Middle frontal gyrus (tissue), 1 donor: ENCODE measurements at regions not wholly inside any gene's neighbourhood (a gene's known extent, or its start where the extent isn't known, plus 50 kb on each side); places are given as distances from the start of the nearest gene placed in this dataset.
"Not testable (repeated sequence)": the region's sequence is repeated elsewhere in the genome, so short reads cannot be mapped to it uniquely, and the experiment has no call there.

Source experiments
- DNase-seq: peaks from one replicate; pipeline ENCODE4 v3.0.0-alpha.2; 2015; ENCODE audit warnings: low spot score; ENCODE audit errors: extremely low spot score

DNA sequence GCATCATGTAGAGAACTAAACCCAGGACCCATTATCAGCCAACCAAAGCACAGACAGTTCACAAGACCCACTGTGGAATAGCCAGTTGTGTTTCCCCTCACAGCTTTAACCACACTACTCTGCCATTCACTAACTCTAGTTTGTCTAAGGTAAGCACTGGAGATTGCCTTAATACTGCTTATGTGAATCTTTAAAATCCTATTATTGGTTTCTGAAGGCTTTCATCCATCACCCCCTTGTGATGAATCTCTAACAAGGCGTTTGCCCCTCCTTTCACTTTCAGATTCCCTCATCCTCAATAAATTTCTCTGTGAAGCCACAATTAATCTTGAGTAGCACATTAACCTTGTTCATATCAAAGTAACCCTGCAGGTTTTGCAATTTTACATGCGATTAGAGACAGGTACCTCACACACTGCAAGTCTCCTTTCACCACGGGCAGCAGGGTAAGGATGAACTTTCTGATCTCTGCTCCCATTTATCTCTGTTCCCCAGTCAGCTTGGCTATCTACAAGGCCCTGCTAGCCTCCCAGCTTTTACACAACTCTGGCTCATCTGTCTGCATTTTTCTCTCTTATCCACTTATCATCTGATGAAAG lies 785.6 kb downstream of the REEP3 start:
- DNase-seq, result no peak

DNA sequence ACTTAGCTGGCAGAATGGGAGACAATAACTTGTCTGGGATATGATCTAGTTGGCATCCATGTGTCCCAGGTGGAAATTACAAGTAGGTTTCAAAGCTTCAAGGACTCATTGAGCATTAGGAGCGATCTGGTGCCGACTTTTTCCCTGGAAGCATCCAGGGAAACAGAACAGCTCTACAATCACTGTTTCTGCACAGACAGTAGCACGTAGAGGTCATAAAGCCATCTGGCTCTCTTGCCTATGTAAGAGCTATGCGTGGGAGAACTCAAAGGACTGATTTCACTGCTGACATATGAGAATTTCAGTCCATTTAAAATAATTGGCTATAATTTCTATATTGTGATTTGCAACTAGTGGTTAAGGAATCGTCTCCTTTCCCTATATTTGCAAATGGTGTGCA lies 791.7 kb downstream of the REEP3 start:
- DNase-seq, result no peak

DNA sequence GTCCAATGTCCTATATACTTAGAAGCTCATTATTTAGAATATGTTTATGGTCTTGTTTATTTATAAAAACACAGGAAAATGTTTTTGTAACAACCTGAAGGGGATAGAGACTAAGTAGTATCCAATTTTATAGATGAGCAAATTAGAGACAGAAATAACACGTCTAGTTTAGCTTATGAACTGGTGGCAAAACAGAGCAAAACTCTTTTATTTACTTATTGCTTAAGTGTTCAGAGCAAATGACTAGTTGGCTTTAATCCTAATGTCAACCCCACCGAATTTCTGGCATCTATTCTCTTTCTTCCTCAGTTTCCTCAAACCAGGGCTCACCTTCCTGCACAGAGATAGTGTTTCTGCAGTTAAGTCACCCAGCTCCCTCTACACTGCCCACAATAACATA lies 792.8 kb downstream of the REEP3 start:
- no peak for DNase-seq

- no peak for DNase-seq
Measured at GRCh38 chr10:64316416-64316815, 795.2 kb downstream of the REEP3 start.

DNA sequence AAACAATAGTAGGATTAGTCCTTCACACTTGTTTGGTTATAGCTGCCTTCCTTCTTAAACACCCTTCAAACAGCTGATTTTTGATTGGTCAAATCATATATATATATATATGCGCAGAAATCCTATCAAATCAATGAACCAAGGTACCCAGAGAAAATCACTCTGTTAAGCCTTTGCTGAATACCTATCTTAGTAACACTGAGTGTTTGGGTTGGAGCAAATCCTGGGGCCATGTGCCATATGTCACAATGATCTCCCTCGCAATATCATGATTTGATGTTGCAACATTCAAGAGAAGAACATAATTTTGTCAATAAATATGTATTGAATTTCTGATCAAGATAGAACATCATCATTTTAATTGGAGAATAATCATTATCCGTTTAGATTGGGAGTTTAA lies 795.6 kb downstream of the REEP3 start:
- no peak for DNase-seq

- DNase-seq, result no peak
Measured at GRCh38 chr10:64320448-64320847, 799.2 kb downstream of the REEP3 start.

GRCh38 chr10:64329510-64329909 lies 808.3 kb downstream of the REEP3 start:
- no peak for DNase-seq

- no peak for DNase-seq
Measured at GRCh38 chr10:64332551-64332950, 811.4 kb downstream of the REEP3 start.

DNA sequence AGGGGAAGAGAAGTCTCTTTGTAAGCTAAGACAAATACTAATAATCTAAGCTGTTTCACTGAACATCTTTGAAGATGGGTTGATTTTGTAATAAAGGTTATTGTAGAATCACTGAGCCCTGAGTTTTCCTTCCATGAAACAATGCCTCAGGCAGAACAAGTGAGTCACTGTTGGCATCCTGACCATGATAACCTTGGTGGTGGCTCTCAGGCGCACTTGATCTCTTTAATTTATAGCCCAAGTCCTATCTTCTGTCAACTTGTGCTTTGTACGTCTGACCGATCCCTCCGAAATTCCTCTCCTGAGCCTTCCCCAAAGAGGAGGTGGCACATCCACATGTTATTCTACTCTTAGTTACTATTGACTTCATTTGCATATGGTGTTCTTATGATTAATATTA lies 812.9 kb downstream of the REEP3 start:
- DNase-seq, result no peak

- DNase-seq, result no peak
Measured at GRCh38 chr10:64344211-64344610, 823.0 kb downstream of the REEP3 start.

GRCh38 chr10:64345856-64346255 lies 824.7 kb downstream of the REEP3 start:
- DNase-seq, result no peak

- DNase-seq, result no peak
Measured at GRCh38 chr10:64346389-64346788, 825.2 kb downstream of the REEP3 start.

DNA sequence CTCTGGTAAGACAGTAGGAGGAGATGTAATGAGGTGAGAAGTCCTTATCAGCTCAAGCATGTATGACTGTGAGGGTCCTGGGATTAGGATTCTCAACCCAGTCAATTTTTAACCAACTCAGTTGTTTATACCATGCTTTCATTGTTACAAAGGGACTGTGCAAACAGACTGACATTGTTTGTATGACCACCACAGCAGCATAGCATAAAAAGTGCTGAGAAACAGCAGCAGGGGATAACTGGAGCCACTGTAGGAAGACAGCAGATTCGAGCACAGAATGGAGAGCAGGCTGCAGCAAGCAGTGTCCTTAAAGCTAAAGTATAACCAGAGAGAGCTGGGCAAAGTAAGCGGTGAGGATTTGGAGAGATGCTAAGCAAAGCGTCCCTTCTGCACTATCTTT lies 829.5 kb downstream of the REEP3 start:
- no peak for DNase-seq

DNA sequence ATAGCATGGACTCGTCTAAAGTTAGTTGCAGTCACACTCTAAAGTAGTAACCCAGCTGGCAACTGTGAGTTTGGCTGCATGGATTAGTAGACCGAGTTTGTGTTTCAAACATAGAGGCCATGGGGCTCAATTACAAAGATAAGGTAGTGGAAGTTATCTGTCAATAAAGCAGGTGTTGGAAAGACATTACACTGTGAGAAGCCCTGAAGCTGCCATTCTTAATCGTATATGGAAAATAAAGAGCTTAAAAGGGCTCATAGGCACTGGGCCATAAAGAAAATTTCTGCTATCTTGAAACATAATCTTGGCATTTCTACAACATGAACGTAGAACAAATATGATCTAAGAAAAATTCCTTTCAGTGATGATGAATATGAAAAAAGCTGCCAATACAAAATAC lies 837.7 kb downstream of the REEP3 start:
- DNase-seq, result no peak

- not testable (repeated sequence) for DNase-seq
Measured at GRCh38 chr10:64360240-64360639, 839.0 kb downstream of the REEP3 start.

DNA sequence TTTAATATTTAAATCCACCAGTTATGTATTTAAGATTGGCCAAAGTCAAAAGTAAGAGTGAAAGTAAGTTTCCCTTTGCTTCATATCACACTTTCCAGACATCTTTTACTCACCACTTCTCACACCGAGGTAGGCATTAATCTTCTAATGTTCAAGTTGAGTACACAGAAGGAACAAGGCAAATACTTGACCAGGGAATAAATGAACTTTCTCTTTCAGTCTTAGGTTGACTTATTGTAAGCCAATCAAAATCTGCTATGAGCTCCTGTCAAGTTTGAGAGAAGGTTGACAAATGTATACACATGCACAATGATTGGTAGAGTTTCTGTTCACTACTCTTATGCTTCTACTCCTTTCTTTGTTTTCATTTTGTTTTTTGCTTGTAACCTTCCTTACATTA lies 842.5 kb downstream of the REEP3 start:
- no peak for DNase-seq

- no peak for DNase-seq
Measured at GRCh38 chr10:64365663-64366062, 844.5 kb downstream of the REEP3 start.

GRCh38 chr10:64368298-64368697 lies 847.1 kb downstream of the REEP3 start:
- no peak for DNase-seq

DNA sequence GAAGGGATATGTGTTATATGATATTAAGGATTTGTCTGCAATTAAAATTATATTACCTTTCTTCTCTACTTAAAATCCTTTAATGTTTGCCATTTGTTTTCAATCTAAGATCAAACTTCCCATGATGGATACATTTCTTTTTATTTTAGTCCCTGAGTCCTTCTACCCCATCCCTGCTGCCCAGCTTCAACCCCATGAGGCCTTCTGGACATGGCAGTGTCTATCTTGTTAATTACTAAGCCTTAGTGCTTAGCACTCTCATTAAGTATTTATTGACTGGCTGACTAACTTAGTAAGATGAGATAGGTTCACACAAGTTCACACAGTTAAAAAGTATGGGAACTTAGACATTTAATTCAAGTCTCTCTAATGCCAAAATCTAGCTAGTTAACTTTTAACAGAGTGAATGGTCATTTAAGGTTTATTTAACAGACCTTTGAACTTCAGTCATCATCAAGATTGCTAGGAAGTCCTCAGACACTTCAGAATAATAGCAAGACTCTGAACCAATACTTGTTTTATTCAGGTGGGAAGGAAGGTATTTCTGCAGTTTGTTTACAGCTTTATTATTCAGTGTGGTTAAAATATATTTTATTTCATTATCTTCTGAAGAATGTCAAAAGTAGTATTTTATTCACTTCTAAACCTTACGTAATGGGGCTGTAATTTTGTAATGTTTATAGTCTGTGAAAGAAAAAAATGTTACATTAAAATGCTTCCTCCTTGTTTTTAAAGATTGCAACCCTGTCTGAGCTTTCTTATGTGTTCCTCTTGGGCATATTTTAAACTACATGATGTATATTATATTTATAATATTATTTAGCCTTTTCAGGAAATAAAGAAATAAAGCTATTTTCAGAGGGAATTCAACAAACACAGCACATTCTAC lies 848.9 kb downstream of the REEP3 start:
- DNase-seq, result no peak

DNA sequence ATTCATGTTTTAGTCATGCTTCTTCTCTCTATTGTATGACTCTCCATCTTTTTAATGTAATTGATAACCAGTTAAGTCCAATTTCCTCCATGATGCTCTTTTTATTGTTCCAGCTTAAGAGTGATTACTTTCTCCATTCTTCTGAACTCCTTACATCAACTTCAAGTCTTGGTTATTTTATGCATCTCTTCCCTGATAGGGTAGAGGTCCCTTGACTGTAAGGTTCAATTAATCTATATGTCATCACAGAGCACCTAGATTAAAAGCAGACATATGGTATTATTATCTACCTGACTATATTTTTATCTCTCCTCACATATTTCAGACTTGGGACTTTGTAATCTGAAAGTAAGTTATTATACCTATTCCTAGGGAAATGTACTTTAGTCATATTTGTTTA lies 853.1 kb downstream of the REEP3 start:
- DNase-seq, result no peak

DNA sequence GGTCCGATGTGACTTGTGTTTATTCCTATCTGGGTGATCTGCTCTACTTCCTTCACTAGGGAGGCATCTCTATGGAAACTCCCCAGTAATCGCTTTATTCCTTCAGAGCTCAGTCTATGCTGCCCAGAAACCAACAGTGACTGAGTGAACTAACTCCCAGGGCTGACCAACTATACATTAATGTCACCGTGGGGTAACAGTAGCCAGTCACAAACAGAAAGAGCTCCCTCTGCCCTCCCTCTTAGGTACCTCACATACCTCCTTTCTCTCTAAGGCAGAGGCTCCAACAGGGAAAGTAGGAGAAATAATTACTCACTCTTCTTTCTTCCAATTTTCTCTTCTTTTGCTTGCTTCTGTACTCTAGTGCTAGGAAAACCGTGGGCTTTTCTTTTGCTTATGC lies 855.0 kb downstream of the REEP3 start:
- DNase-seq, result no peak

DNA sequence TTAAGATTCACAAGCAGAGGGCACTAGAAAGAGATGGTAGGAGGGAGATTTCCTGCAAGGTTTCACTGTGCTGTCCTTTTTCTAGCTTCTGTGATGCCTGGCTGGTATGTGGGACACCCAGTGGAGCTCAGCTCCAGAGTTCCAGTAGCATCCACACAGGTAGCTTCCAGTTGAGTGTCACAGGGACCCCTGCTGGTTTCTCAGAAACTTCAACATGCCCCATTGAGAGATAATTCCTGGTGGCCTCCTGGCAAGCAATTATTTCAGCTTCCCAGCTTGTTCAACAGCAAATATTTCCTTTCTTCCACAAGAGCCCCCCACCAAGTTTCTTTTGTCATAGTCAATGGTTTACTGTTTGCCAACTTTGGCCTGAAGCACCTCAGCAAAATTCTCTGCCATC lies 858.7 kb downstream of the REEP3 start:
- DNase-seq, result no peak

GRCh38 chr10:64385355-64385754 lies 864.2 kb downstream of the REEP3 start:
- DNase-seq, result no peak
